CD4-positive, alpha-beta T cell treated with Interleukin-17A for 1 hour (primary cell): ENCODE measurements at regions not wholly inside any gene's neighbourhood (a gene's known extent, or its start where the extent isn't known, plus 50 kb on each side); places are given as distances from the start of the nearest gene placed in this dataset.

Experiments
- DNase-seq: peaks from one replicate; pipeline ENCODE4 v3.0.0-alpha.2; 2020

GRCh38 chr14:42000450-42000849 is 393.8 kb downstream of the LRFN5 start:
- DNase-seq = no peak

GRCh38 chr14:41993687-41994086 is 387.0 kb downstream of the LRFN5 start:
- DNase-seq = no peak

- no peak for DNase-seq
Measured at GRCh38 chr14:41986700-41987099, 380.0 kb downstream of the LRFN5 start.

GRCh38 chr14:41986083-41986645 is 379.5 kb downstream of the LRFN5 start:
- no peak for DNase-seq

GRCh38 chr14:41973178-41973577 is 366.5 kb downstream of the LRFN5 start:
- DNase-seq = no peak

GRCh38 chr14:41972531-41972930 is 365.9 kb downstream of the LRFN5 start:
- DNase-seq = no peak

GRCh38 chr14:41960281-41960680 is 353.6 kb downstream of the LRFN5 start:
- DNase-seq = no peak

GRCh38 chr14:41957459-41957858 is 350.8 kb downstream of the LRFN5 start:
- no peak for DNase-seq
